ENCODE measurements at regions not wholly inside any gene's neighbourhood (a gene's known extent, or its start where the extent isn't known, plus 50 kb on each side); places are given as distances from the start of the nearest gene placed in this dataset.

GRCh38 chr14:106840258-106840657, 1313.9 kb downstream of the TMEM121 start:
- Histone ChIP-seq H3K9ac (ENCODE audit: low read length) (no peak overlapping the region), H3K27ac (ENCODE audit: low read depth, low read length) (no peak overlapping the region), H3K27me3 (ENCODE audit: control insufficient read depth, insufficient read depth, low read length) (no peaks in the 10 kb centered on the region; the same call in 1 of the 2 replicates), H3K4me3 (ENCODE audit: low read depth, low read length) (no peak overlapping the region), H3K36me3 (ENCODE audit: control insufficient read depth, insufficient read depth, low read length) (no peaks in the 10 kb centered on the region), H3K4me1 (ENCODE audit: control insufficient read depth, insufficient read depth, low read length) (no peaks in the 10 kb centered on the region), H3K9me3 (ENCODE audit: control insufficient read depth, insufficient read depth, low read depth, low read length) (peaks cover 87% of the 10 kb centered on the region; the same call in 1 of the 2 replicates)

GRCh38 chr14:106840991-106841390, 1314.6 kb downstream of the TMEM121 start:
- Histone ChIP-seq H3K27me3 (ENCODE audit: control insufficient read depth, insufficient read depth, low read length) (no peaks in the 10 kb centered on the region; the same call in 1 of the 2 replicates), H3K27ac (ENCODE audit: low read depth, low read length) (no peak overlapping the region), H3K9me3 (ENCODE audit: control insufficient read depth, insufficient read depth, low read depth, low read length) (peaks cover 90% of the 10 kb centered on the region; the same call in 1 of the 2 replicates), H3K9ac (ENCODE audit: low read length) (no peak overlapping the region), H3K4me3 (ENCODE audit: low read depth, low read length) (no peak overlapping the region), H3K4me1 (ENCODE audit: control insufficient read depth, insufficient read depth, low read length) (no peaks in the 10 kb centered on the region), H3K36me3 (ENCODE audit: control insufficient read depth, insufficient read depth, low read length) (no peaks in the 10 kb centered on the region)

- Histone ChIP-seq H3K27ac (ENCODE audit: low read depth, low read length) (no peak overlapping the region), H3K9ac (ENCODE audit: low read length) (no peak overlapping the region), H3K4me1 (ENCODE audit: control insufficient read depth, insufficient read depth, low read length) (no peaks in the 10 kb centered on the region), H3K27me3 (ENCODE audit: control insufficient read depth, insufficient read depth, low read length) (no peaks in the 10 kb centered on the region; the same call in 1 of the 2 replicates), H3K4me3 (ENCODE audit: low read depth, low read length) (no peak overlapping the region), H3K9me3 (ENCODE audit: control insufficient read depth, insufficient read depth, low read depth, low read length) (peaks cover 84% of the 10 kb centered on the region; the same call in 1 of the 2 replicates), H3K36me3 (ENCODE audit: control insufficient read depth, insufficient read depth, low read length) (no peaks in the 10 kb centered on the region)
These were observed 1315.3 kb downstream of the TMEM121 start for GRCh38 chr14:106841701-106842100.

- Histone ChIP-seq H3K9me3 (ENCODE audit: control insufficient read depth, insufficient read depth, low read depth, low read length) (peaks cover 81% of the 10 kb centered on the region; the same call in 1 of the 2 replicates), H3K4me1 (ENCODE audit: control insufficient read depth, insufficient read depth, low read length) (no peaks in the 10 kb centered on the region), H3K4me3 (ENCODE audit: low read depth, low read length) (no peak overlapping the region), H3K36me3 (ENCODE audit: control insufficient read depth, insufficient read depth, low read length) (no peaks in the 10 kb centered on the region), H3K27ac (ENCODE audit: low read depth, low read length) (no peak overlapping the region), H3K9ac (ENCODE audit: low read length) (no peak overlapping the region), H3K27me3 (ENCODE audit: control insufficient read depth, insufficient read depth, low read length) (no peaks in the 10 kb centered on the region; the same call in 1 of the 2 replicates)
These were observed 1316.3 kb downstream of the TMEM121 start for GRCh38 chr14:106842687-106843086.

- Histone ChIP-seq H3K27ac (ENCODE audit: low read depth, low read length) (no peak overlapping the region), H3K4me1 (ENCODE audit: control insufficient read depth, insufficient read depth, low read length) (no peaks in the 10 kb centered on the region), H3K9me3 (ENCODE audit: control insufficient read depth, insufficient read depth, low read depth, low read length) (peaks cover 78% of the 10 kb centered on the region; the same call in 1 of the 2 replicates), H3K4me3 (ENCODE audit: low read depth, low read length) (no peak overlapping the region), H3K36me3 (ENCODE audit: control insufficient read depth, insufficient read depth, low read length) (no peaks in the 10 kb centered on the region), H3K9ac (ENCODE audit: low read length) (no peak overlapping the region), H3K27me3 (ENCODE audit: control insufficient read depth, insufficient read depth, low read length) (no peaks in the 10 kb centered on the region; the same call in 1 of the 2 replicates)
These were observed 1317.0 kb downstream of the TMEM121 start for GRCh38 chr14:106843386-106843785.

- no peaks in the 10 kb centered on the region for H3K4me1 ChIP-seq (ENCODE audit: control insufficient read depth, insufficient read depth, low read length)
- no peaks in the 10 kb centered on the region for H3K36me3 ChIP-seq (ENCODE audit: control insufficient read depth, insufficient read depth, low read length)
- no peak overlapping the region for H3K9ac ChIP-seq (ENCODE audit: low read length)
- H3K27me3 ChIP-seq (ENCODE audit: control insufficient read depth, insufficient read depth, low read length) = no peaks in the 10 kb centered on the region; the same call in 1 of the 2 replicates
- H3K4me3 ChIP-seq (ENCODE audit: low read depth, low read length) = no peak overlapping the region
- peaks cover 78% of the 10 kb centered on the region; the same call in 1 of the 2 replicates for H3K9me3 ChIP-seq (ENCODE audit: control insufficient read depth, insufficient read depth, low read depth, low read length)
- no peak overlapping the region for H3K27ac ChIP-seq (ENCODE audit: low read depth, low read length)
These were observed 1317.6 kb downstream of the TMEM121 start for GRCh38 chr14:106843951-106844483.

GRCh38 chr14:106844608-106845285, 1318.4 kb downstream of the TMEM121 start:
- H3K27me3 ChIP-seq (ENCODE audit: control insufficient read depth, insufficient read depth, low read length) = no peaks in the 10 kb centered on the region; the same call in 1 of the 2 replicates
- H3K9ac ChIP-seq (ENCODE audit: low read length) = no peak overlapping the region
- H3K9me3 ChIP-seq (ENCODE audit: control insufficient read depth, insufficient read depth, low read depth, low read length) = peaks cover 79% of the 10 kb centered on the region; the same call in 1 of the 2 replicates
- H3K4me1 ChIP-seq (ENCODE audit: control insufficient read depth, insufficient read depth, low read length) = no peaks in the 10 kb centered on the region
- H3K4me3 ChIP-seq (ENCODE audit: low read depth, low read length) = no peak overlapping the region
- no peak overlapping the region for H3K27ac ChIP-seq (ENCODE audit: low read depth, low read length)
- H3K36me3 ChIP-seq (ENCODE audit: control insufficient read depth, insufficient read depth, low read length) = no peaks in the 10 kb centered on the region

- no peak overlapping the region for H3K9ac ChIP-seq (ENCODE audit: low read length)
- no peaks in the 10 kb centered on the region for H3K4me1 ChIP-seq (ENCODE audit: control insufficient read depth, insufficient read depth, low read length)
- no peak overlapping the region for H3K27ac ChIP-seq (ENCODE audit: low read depth, low read length)
- peaks cover 74% of the 10 kb centered on the region; the same call in 1 of the 2 replicates for H3K9me3 ChIP-seq (ENCODE audit: control insufficient read depth, insufficient read depth, low read depth, low read length)
- H3K4me3 ChIP-seq (ENCODE audit: low read depth, low read length) = no peak overlapping the region
- no peaks in the 10 kb centered on the region; the same call in 1 of the 2 replicates for H3K27me3 ChIP-seq (ENCODE audit: control insufficient read depth, insufficient read depth, low read length)
- H3K36me3 ChIP-seq (ENCODE audit: control insufficient read depth, insufficient read depth, low read length) = no peaks in the 10 kb centered on the region
These were observed 1319.1 kb downstream of the TMEM121 start for GRCh38 chr14:106845286-106846087.

- Histone ChIP-seq H3K4me3 (ENCODE audit: low read depth, low read length) (no peak overlapping the region), H3K27ac (ENCODE audit: low read depth, low read length) (no peak overlapping the region), H3K9me3 (ENCODE audit: control insufficient read depth, insufficient read depth, low read depth, low read length) (peaks cover 74% of the 10 kb centered on the region; the same call in 1 of the 2 replicates), H3K27me3 (ENCODE audit: control insufficient read depth, insufficient read depth, low read length) (no peaks in the 10 kb centered on the region; the same call in 1 of the 2 replicates), H3K36me3 (ENCODE audit: control insufficient read depth, insufficient read depth, low read length) (no peaks in the 10 kb centered on the region), H3K9ac (ENCODE audit: low read length) (no peak overlapping the region), H3K4me1 (ENCODE audit: control insufficient read depth, insufficient read depth, low read length) (no peaks in the 10 kb centered on the region)
These were observed 1319.8 kb downstream of the TMEM121 start for GRCh38 chr14:106846218-106846617.

- H3K27ac ChIP-seq (ENCODE audit: low read depth, low read length) = no peak overlapping the region
- no peaks in the 10 kb centered on the region for H3K4me1 ChIP-seq (ENCODE audit: control insufficient read depth, insufficient read depth, low read length)
- H3K9ac ChIP-seq (ENCODE audit: low read length) = no peak overlapping the region
- H3K4me3 ChIP-seq (ENCODE audit: low read depth, low read length) = no peak overlapping the region
- H3K9me3 ChIP-seq (ENCODE audit: control insufficient read depth, insufficient read depth, low read depth, low read length) = peaks cover 72% of the 10 kb centered on the region; the same call in 1 of the 2 replicates
- no peaks in the 10 kb centered on the region; the same call in 1 of the 2 replicates for H3K27me3 ChIP-seq (ENCODE audit: control insufficient read depth, insufficient read depth, low read length)
- H3K36me3 ChIP-seq (ENCODE audit: control insufficient read depth, insufficient read depth, low read length) = no peaks in the 10 kb centered on the region
These were observed 1322.1 kb downstream of the TMEM121 start for GRCh38 chr14:106848330-106849121.

All from HUES6 (cell line).